A549 (cell line): ENCODE measurements at regions not wholly inside any gene's neighbourhood (a gene's known extent, or its start where the extent isn't known, plus 50 kb on each side); places are given as distances from the start of the nearest gene placed in this dataset.

Source experiments
- BHLHE40 ChIP-seq: IDR thresholded peaks from 2 replicates; pipeline ENCODE4 v1.6.1; 2012; ENCODE audit warnings: low read depth, low read length, inconsistent platforms
- CBX2 ChIP-seq: fragments of 200-600 bp; sonication (generic); IDR thresholded peaks from 2 replicates; pipeline ENCODE4 v1.6.1; 2016; ENCODE audit warnings: low read depth, mild to moderate bottlenecking, borderline replicate concordance
- CTCF ChIP-seq: fragments of >200 bp; sonication (Bioruptor Twin); formaldehyde crosslinking; IDR thresholded peaks from 3 replicates; pipeline ENCODE4 v1.5.1; 2016
- HDAC2 ChIP-seq: fragments of 200-600 bp; sonication (generic); IDR thresholded peaks from 2 replicates; pipeline ENCODE4 v1.6.1; 2016
- NFE2L2 ChIP-seq: fragments of 150-350 bp; conservative IDR thresholded peaks from 2 replicates; pipeline ENCODE4 v1.6.1; 2014; ENCODE audit warnings: low read length
- ZC3H11A ChIP-seq: fragments of 450-650 bp; IDR thresholded peaks from 2 replicates; pipeline ENCODE4 v1.6.1; 2014; ENCODE audit warnings: antibody characterized with exemption, mild to moderate bottlenecking
- TF ChIP-seq, protein P1 (sequence below): fragments of 250-450 bp; sonication (Bioruptor Pico); IDR thresholded peaks from 2 replicates; pipeline ENCODE4 v1.5.0; 2021; ENCODE audit warnings: mild to moderate bottlenecking, moderate library complexity, borderline replicate concordance
- TF ChIP-seq, protein P2 (sequence below): IDR thresholded peaks from 2 replicates; pipeline ENCODE4 v1.6.1; 2012

DNA sequence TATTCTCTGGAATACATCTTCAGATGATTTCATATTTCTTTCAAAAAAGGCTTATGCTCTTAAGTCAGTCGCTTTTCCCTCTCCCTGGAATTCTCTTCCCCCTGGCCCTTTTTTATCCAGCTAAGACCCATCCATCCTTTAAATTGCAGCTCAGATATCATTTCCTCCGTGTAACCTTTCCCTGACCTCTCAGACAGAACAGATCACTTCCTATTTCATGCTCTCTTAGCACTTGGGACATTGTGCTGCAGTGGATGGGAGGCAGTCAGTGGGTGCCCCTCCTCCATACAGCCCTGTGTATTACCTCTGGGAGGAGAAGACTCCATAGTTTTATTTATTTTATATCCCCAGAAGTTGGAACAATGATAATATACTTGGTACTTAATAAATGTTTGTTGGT, 423.4 kb downstream of the ISL1 start:
- TF ChIP-seq CTCF = no peak
- TF ChIP-seq HDAC2 = no peak
- no peak for TF ChIP-seq CBX2
- TF ChIP-seq, protein P1, sequence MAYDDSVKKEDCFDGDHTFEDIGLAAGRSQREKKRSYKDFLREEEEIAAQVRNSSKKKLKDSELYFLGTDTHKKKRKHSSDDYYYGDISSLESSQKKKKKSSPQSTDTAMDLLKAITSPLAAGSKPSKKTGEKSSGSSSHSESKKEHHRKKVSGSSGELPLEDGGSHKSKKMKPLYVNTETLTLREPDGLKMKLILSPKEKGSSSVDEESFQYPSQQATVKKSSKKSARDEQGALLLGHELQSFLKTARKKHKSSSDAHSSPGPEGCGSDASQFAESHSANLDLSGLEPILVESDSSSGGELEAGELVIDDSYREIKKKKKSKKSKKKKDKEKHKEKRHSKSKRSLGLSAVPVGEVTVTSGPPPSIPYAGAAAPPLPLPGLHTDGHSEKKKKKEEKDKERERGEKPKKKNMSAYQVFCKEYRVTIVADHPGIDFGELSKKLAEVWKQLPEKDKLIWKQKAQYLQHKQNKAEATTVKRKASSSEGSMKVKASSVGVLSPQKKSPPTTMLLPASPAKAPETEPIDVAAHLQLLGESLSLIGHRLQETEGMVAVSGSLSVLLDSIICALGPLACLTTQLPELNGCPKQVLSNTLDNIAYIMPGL (CRISPR knock-in tag) = no peak
- no peak for TF ChIP-seq BHLHE40
- no peak for TF ChIP-seq ZC3H11A
- TF ChIP-seq, protein P2, sequence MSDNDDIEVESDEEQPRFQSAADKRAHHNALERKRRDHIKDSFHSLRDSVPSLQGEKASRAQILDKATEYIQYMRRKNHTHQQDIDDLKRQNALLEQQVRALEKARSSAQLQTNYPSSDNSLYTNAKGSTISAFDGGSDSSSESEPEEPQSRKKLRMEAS = no peak
- no peak for TF ChIP-seq NFE2L2
